MM.1S (cell line): ENCODE measurements at regions not wholly inside any gene's neighbourhood (a gene's known extent, or its start where the extent isn't known, plus 50 kb on each side); places are given as distances from the start of the nearest gene placed in this dataset.
"Not testable (repeated sequence)": the region's sequence is repeated elsewhere in the genome, so short reads cannot be mapped to it uniquely, and the experiment has no call there.

Experiments
- EZH2 ChIP-seq: fragments of 300-600 bp; sonication (generic); optimal IDR thresholded peaks from 2 replicates; pipeline ENCODE3; 2017; ENCODE audit warnings: low read depth, mild to moderate bottlenecking, antibody characterized with exemption, low read length, mixed read lengths
- EZH2phosphoT487 ChIP-seq: fragments of 300-600 bp; sonication (generic); IDR thresholded peaks from 2 replicates; pipeline ENCODE4 v1.6.1; 2018; ENCODE audit warnings: antibody characterized with exemption, low read length
- TF ChIP-seq, protein P1 (sequence below): fragments of 300-600 bp; sonication (generic); IDR thresholded peaks from 2 replicates; pipeline ENCODE4 v1.5.1; 2016; ENCODE audit warnings: antibody characterized with exemption, low read length, mixed read lengths

DNA sequence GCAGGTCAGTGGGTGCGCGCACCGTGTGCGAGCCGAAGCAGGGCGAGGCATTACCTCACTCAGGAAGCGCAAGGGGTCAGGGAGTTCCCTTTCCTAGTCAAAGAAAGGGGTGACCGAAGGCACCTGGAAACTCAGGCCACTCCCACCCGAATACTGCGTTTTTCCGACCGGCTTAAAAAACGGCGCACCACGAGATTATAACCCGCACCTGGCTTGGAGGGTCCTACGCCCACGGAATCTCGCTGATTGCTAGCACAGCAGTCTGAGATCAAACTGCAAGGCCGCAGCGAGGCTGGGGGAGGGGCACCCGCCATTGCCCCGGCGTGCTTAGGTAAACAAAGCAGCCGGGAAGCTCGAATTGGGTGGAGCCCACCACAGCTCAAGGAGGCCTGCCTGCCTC lies 216.2 kb downstream of the TMEM161B start:
- TF ChIP-seq EZH2, EZH2phosphoT487: not testable (repeated sequence)
- TF ChIP-seq, protein P1, sequence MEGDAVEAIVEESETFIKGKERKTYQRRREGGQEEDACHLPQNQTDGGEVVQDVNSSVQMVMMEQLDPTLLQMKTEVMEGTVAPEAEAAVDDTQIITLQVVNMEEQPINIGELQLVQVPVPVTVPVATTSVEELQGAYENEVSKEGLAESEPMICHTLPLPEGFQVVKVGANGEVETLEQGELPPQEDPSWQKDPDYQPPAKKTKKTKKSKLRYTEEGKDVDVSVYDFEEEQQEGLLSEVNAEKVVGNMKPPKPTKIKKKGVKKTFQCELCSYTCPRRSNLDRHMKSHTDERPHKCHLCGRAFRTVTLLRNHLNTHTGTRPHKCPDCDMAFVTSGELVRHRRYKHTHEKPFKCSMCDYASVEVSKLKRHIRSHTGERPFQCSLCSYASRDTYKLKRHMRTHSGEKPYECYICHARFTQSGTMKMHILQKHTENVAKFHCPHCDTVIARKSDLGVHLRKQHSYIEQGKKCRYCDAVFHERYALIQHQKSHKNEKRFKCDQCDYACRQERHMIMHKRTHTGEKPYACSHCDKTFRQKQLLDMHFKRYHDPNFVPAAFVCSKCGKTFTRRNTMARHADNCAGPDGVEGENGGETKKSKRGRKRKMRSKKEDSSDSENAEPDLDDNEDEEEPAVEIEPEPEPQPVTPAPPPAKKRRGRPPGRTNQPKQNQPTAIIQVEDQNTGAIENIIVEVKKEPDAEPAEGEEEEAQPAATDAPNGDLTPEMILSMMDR: not testable (repeated sequence)
